Activated CD8-positive, alpha-beta T cell treated with anti-CD3 and anti-CD28 coated beads for 36 hours (primary cell): ENCODE measurements at regions not wholly inside any gene's neighbourhood (a gene's known extent, or its start where the extent isn't known, plus 50 kb on each side); places are given as distances from the start of the nearest gene placed in this dataset.
"Not testable (repeated sequence)": the region's sequence is repeated elsewhere in the genome, so short reads cannot be mapped to it uniquely, and the experiment has no call there.

Experiments used
- ATAC-seq: fragments of 200-7000 bp; cut with Tn5 transposase; one replicate; pipeline ENCODE4 v1.10.0; 2021; ENCODE audit warnings: mild to moderate bottlenecking, moderate library complexity
- CTCF ChIA-PET: fragments of 350-600 bp; sonication (Branson Sonifier 250); formaldehyde crosslinking; loops from one replicate; lab custom pipeline; 2021; ENCODE audit warnings: antibody characterized with exemption; lab: Charles Lee
- POLR2A ChIA-PET: fragments of 350-600 bp; sonication (Branson Sonifier 250); formaldehyde crosslinking; loops from one replicate; lab custom pipeline; 2021; ENCODE audit warnings: antibody characterized with exemption; lab: Charles Lee
- DNase-seq: peaks from one replicate; pipeline ENCODE4 v3.0.0-alpha.2; 2020
- H3K27ac Mint-ChIP-seq: one replicate; pipeline ENCODE4 v1.8.0; 2021; ENCODE audit warnings: mild to moderate bottlenecking, mixed read lengths
- H3K27me3 Mint-ChIP-seq: one replicate; pipeline ENCODE4 v1.8.0; 2021; ENCODE audit warnings: mixed read lengths
- H3K36me3 Mint-ChIP-seq: one replicate; pipeline ENCODE4 v1.8.0; 2021; ENCODE audit warnings: low read depth, mixed read lengths
- H3K4me1 Mint-ChIP-seq: one replicate; pipeline ENCODE4 v1.8.0; 2021; ENCODE audit warnings: low read depth, mixed read lengths
- H3K4me3 Mint-ChIP-seq: one replicate; pipeline ENCODE4 v1.8.0; 2021; ENCODE audit warnings: mild to moderate bottlenecking, moderate library complexity, mixed read lengths
- H3K9me3 Mint-ChIP-seq: one replicate; pipeline ENCODE4 v1.8.0; 2021; ENCODE audit warnings: mixed read lengths
- CTCF ChIP-seq: fragments of 200-600 bp; IDR thresholded peaks from one replicate; pipeline ENCODE4 v1.8.0; 2022; ENCODE audit warnings: antibody characterized with exemption, mild to moderate bottlenecking
- intact Hi-C: fragments of 100-400 bp; cut with micrococcal nuclease; formaldehyde crosslinking; loops from one replicate; pipeline ENCODE4 v1.10.0; 2022

- peaks cover 3% of the 10 kb centered on the region for H3K9me3 Mint-ChIP-seq
- no peak for TF ChIP-seq CTCF
- no peak overlapping the region for H3K4me3 Mint-ChIP-seq
- CTCF ChIA-PET = no interaction called here
- no peaks in the 10 kb centered on the region for H3K36me3 Mint-ChIP-seq
- no peaks in the 10 kb centered on the region for H3K4me1 Mint-ChIP-seq
- intact Hi-C loops = no loop called here
- no peaks in the 10 kb centered on the region for H3K27me3 Mint-ChIP-seq
- ATAC-seq (no peak), DNase-seq (no peak)
- POLR2A ChIA-PET = no interaction called here
- H3K27ac Mint-ChIP-seq = no peak overlapping the region
These were observed 958.7 kb downstream of the FSCB start for GRCh38 chr14:43548368-43548767.

GRCh38 chr14:43547596-43547995 is 959.5 kb downstream of the FSCB start:
- intact Hi-C loops, CTCF ChIA-PET: not testable (repeated sequence)

GRCh38 chr14:43541356-43541755 is 965.7 kb downstream of the FSCB start:
- CTCF ChIA-PET = no interaction called here
- H3K4me1 Mint-ChIP-seq = no peaks in the 10 kb centered on the region

More at GRCh38 chr14:43547596-43547995, 959.5 kb downstream of the FSCB start:
- H3K4me3 Mint-ChIP-seq, H3K9me3 Mint-ChIP-seq, H3K36me3 Mint-ChIP-seq, H3K27ac Mint-ChIP-seq, H3K4me1 Mint-ChIP-seq, DNase-seq, ATAC-seq, H3K27me3 Mint-ChIP-seq, POLR2A ChIA-PET: not testable (repeated sequence)

GRCh38 chr14:43540948-43541347 is 966.1 kb downstream of the FSCB start:
- DNase-seq (no peak), ATAC-seq (no peak)
- Mint-ChIP-seq H3K36me3 (no peaks in the 10 kb centered on the region), H3K4me1 (no peaks in the 10 kb centered on the region), H3K27ac (no peak overlapping the region), H3K9me3 (peaks cover 12% of the 10 kb centered on the region), H3K4me3 (no peak overlapping the region), H3K27me3 (no peaks in the 10 kb centered on the region)
- intact Hi-C loops = no loop called here
- TF ChIP-seq CTCF = no peak
- ChIA-PET CTCF (no interaction called here), POLR2A (no interaction called here)

More at GRCh38 chr14:43541356-43541755, 965.7 kb downstream of the FSCB start:
- H3K36me3 Mint-ChIP-seq = no peaks in the 10 kb centered on the region
- H3K9me3 Mint-ChIP-seq = peaks cover 12% of the 10 kb centered on the region
- no peak for ATAC-seq
- TF ChIP-seq CTCF = no peak
- no peak overlapping the region for H3K27ac Mint-ChIP-seq
- intact Hi-C loops = no loop called here
- no peaks in the 10 kb centered on the region for H3K27me3 Mint-ChIP-seq
- no peak for DNase-seq
- H3K4me3 Mint-ChIP-seq = no peak overlapping the region
- POLR2A ChIA-PET = no interaction called here

GRCh38 chr14:43539210-43539609 is 967.9 kb downstream of the FSCB start:
- intact Hi-C loops = no loop called here
- POLR2A ChIA-PET = no interaction called here
- no peaks in the 10 kb centered on the region for H3K27me3 Mint-ChIP-seq

More at GRCh38 chr14:43539210-43539609, 967.9 kb downstream of the FSCB start:
- no peak overlapping the region for H3K4me3 Mint-ChIP-seq
- no peaks in the 10 kb centered on the region for H3K36me3 Mint-ChIP-seq
- DNase-seq = no peak
- peaks cover 20% of the 10 kb centered on the region for H3K9me3 Mint-ChIP-seq
- H3K27ac Mint-ChIP-seq = no peak overlapping the region
- CTCF ChIA-PET = no interaction called here
- TF ChIP-seq CTCF = no peak
- no peaks in the 10 kb centered on the region for H3K4me1 Mint-ChIP-seq
- ATAC-seq = no peak
